Smooth muscle cell (in vitro differentiated cells): ENCODE measurements at regions not wholly inside any gene's neighbourhood (a gene's known extent, or its start where the extent isn't known, plus 50 kb on each side); places are given as distances from the start of the nearest gene placed in this dataset.

Experiments
- DNase-seq: peaks from one replicate; lab custom pipeline; 2025; ENCODE audit not compliant: unreplicated experiment; lab: John Stamatoyannopoulos, UW
- H2AFZ ChIP-seq: fragments of 200-600 bp; sonication (generic); 2 replicates; pipeline ENCODE4 v1.6.0; 2016; ENCODE audit warnings: antibody characterized with exemption, low read depth, mild to moderate bottlenecking
- H3F3A ChIP-seq: fragments of 200-600 bp; sonication (generic); 2 replicates; pipeline ENCODE4 v1.6.0; 2017; ENCODE audit warnings: antibody characterized with exemption, low read depth
- H3K27ac ChIP-seq: fragments of 200-600 bp; sonication (generic); 2 replicates; pipeline ENCODE4 v1.5.1; 2016; ENCODE audit warnings: low read depth, mild to moderate bottlenecking
- H3K27me3 ChIP-seq: fragments of 200-600 bp; sonication (generic); 2 replicates; pipeline ENCODE4 v1.6.1; 2016; ENCODE audit warnings: low read depth, mild to moderate bottlenecking
- H3K36me3 ChIP-seq: fragments of 200-600 bp; sonication (generic); 2 replicates; pipeline ENCODE4 v1.5.1; 2016; ENCODE audit warnings: low read depth
- H3K4me1 ChIP-seq: fragments of 200-600 bp; sonication (generic); 2 replicates; pipeline ENCODE4 v1.5.1; 2016; ENCODE audit warnings: low read depth
- H3K4me2 ChIP-seq: fragments of 200-600 bp; sonication (generic); 2 replicates; pipeline ENCODE4 v1.6.0; 2016; ENCODE audit warnings: mild to moderate bottlenecking
- H3K4me3 ChIP-seq: fragments of 200-600 bp; sonication (generic); 2 replicates; pipeline ENCODE4 v1.5.1; 2016; ENCODE audit warnings: mild to moderate bottlenecking
- H3K79me2 ChIP-seq: fragments of 200-600 bp; sonication (generic); 2 replicates; pipeline ENCODE4 v1.6.0; 2016; ENCODE audit warnings: low read depth, mild to moderate bottlenecking
- H3K9ac ChIP-seq: fragments of 200-600 bp; sonication (generic); 2 replicates; pipeline ENCODE4 v1.6.0; 2016; ENCODE audit warnings: low read depth
- H3K9me3 ChIP-seq: fragments of 200-600 bp; sonication (generic); replicated peaks from 2 replicates; pipeline ENCODE4 v1.5.1; 2016; ENCODE audit warnings: low read depth
- H4K20me1 ChIP-seq: fragments of 200-600 bp; sonication (generic); 2 replicates; pipeline ENCODE4 v1.6.0; 2016; ENCODE audit warnings: low read depth
- CTCF ChIP-seq: fragments of 200-600 bp; sonication (generic); IDR thresholded peaks from 2 replicates; pipeline ENCODE4 v1.5.1; 2017; ENCODE audit warnings: borderline replicate concordance, mild to moderate bottlenecking, antibody characterized with exemption; ENCODE audit not compliant: insufficient read depth, poor library complexity, severe bottlenecking
- WGBS: methylation state at CpG from one replicate; pipeline ENCODE4 v1.1.7; 2016; ENCODE audit warnings: low lambda C conversion rate; 5-methylcytosine and 5-hydroxymethylcytosine counted together

DNA sequence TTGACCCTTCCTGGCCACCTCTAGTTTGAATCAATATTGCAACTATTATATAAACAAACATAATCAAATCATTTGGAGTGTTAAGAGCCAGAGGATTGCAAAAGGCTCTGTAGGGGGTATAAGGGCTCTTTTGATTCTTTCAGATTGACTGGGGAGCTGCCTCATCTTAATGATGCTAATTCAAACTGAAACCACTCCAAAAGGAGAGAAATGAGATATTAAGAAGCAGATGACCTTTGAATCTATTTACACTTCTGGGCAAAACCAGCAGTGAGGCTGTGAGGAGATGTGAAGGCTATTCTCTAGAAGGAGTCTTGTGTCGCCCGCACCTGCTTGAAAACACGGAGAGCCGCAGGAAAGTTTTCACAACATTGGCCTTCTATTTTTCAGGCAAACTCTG, 311.2 kb upstream of the CRIM1 start:
- Histone ChIP-seq H3K4me3 (no peak overlapping the region), H3K4me2 (no peak overlapping the region), H3F3A (no peaks in the 10 kb centered on the region), H3K4me1 (no peaks in the 10 kb centered on the region), H3K36me3 (no peaks in the 10 kb centered on the region), H3K9ac (no peak overlapping the region), H3K9me3 (no peaks in the 10 kb centered on the region), H3K27ac (no peak overlapping the region), H2AFZ (no peak overlapping the region), H4K20me1 (no peaks in the 10 kb centered on the region), H3K79me2 (no peaks in the 10 kb centered on the region), H3K27me3 (no peaks in the 10 kb centered on the region)
- 99% methylated on average over 4 of the region's 4 CpGs for WGBS
- TF ChIP-seq CTCF = no peak
- DNase-seq = no peak

DNA sequence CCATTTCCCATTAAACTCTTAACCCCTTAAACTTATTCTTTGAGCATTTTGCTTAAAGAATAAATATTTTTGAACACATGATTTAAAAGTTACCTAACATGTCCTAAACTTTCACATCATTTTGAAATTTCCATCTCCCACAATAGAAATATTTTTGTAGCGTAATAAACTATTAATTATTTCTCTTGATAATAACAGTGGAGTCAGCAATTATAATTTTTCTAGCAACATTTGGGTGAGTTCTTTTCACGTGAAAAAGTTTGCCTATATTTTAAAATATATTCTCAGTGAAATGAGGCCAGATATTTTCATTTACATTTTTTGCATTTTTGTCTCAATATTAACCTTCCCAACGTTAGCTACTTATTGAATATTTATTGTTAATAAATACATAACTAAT, 320.4 kb upstream of the CRIM1 start:
- TF ChIP-seq CTCF = no peak
- Histone ChIP-seq H3K9me3 (no peaks in the 10 kb centered on the region), H3K4me1 (no peaks in the 10 kb centered on the region), H2AFZ (no peak overlapping the region), H3F3A (no peaks in the 10 kb centered on the region), H3K4me2 (no peak overlapping the region), H3K79me2 (no peaks in the 10 kb centered on the region), H3K9ac (no peak overlapping the region), H3K36me3 (no peaks in the 10 kb centered on the region), H3K27me3 (no peaks in the 10 kb centered on the region), H4K20me1 (no peaks in the 10 kb centered on the region), H3K27ac (no peak overlapping the region), H3K4me3 (no peak overlapping the region)
- DNase-seq = no peak
- WGBS = 87% methylated on average over 3 of the region's 3 CpGs

DNA sequence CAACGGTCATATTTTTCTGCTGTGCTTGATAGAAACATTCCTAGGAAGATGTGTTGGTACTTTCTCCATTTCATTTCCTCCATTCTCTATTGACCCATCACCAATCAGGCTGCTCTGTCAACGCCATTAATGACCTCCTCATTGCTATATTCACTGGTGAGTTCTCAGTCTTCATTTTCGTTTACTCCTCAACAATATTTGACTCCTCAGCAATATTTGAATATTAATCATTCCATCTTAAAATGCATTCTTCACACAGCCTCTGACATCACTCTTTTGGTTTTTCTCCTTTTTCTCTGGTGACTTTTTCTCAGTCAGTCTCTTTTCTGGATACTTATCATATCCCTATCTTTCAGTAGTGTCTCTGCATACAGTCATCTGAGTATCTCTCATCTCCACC, 323.5 kb upstream of the CRIM1 start:
- Histone ChIP-seq H3K4me3 (no peak overlapping the region), H3K4me1 (no peaks in the 10 kb centered on the region), H4K20me1 (no peaks in the 10 kb centered on the region), H3K27ac (no peak overlapping the region), H3K27me3 (no peaks in the 10 kb centered on the region), H3K36me3 (no peaks in the 10 kb centered on the region), H2AFZ (no peak overlapping the region), H3K9ac (no peak overlapping the region), H3F3A (no peaks in the 10 kb centered on the region), H3K9me3 (no peaks in the 10 kb centered on the region), H3K4me2 (no peak overlapping the region), H3K79me2 (no peaks in the 10 kb centered on the region)
- 72% methylated on average over 3 of the region's 3 CpGs for WGBS
- no peak for DNase-seq
- no peak for TF ChIP-seq CTCF

- H3K27ac ChIP-seq = no peak overlapping the region
- H3K27me3 ChIP-seq = no peaks in the 10 kb centered on the region
- no peak overlapping the region for H2AFZ ChIP-seq
- WGBS = 88% methylated on average over 1 of the region's 1 CpG
- H3K4me1 ChIP-seq = no peaks in the 10 kb centered on the region
- no peak overlapping the region for H3K9ac ChIP-seq
- no peak overlapping the region for H3K4me3 ChIP-seq
- no peaks in the 10 kb centered on the region for H3K36me3 ChIP-seq
- no peaks in the 10 kb centered on the region for H3K79me2 ChIP-seq
- H3F3A ChIP-seq = no peaks in the 10 kb centered on the region
- H3K9me3 ChIP-seq = no peaks in the 10 kb centered on the region
- no peak overlapping the region for H3K4me2 ChIP-seq
- no peak for TF ChIP-seq CTCF
- no peaks in the 10 kb centered on the region for H4K20me1 ChIP-seq
- DNase-seq = no peak
These were observed 324.1 kb upstream of the CRIM1 start for GRCh38 chr2:36031471-36031870.
